K562 (cell line): ENCODE measurements at regions not wholly inside any gene's neighbourhood (a gene's known extent, or its start where the extent isn't known, plus 50 kb on each side); places are given as distances from the start of the nearest gene placed in this dataset.

Source experiments
- ATAC-seq: fragments of 200-7000 bp; cut with Tn5 transposase; 3 replicates; pipeline ENCODE4 v1.9.1; 2020; ENCODE audit warnings: moderate library complexity
- BruUV-seq: library from RNA; stranded (reverse); fragments of 400-500 nt; replicated peaks from 2 replicates; lab custom pipeline; 2021; lab: Mats Ljungman, UMichigan
- CTCF ChIA-PET: fragments of 300-600 bp; formaldehyde crosslinking; extraction: SDS; loops from one replicate; lab custom pipeline; 2021; ENCODE audit warnings: low intra/inter-chr PET ratio; lab: Yijun Ruan, JAX
- POLR2A ChIA-PET: fragments of 300-600, 350-650 bp; sonication (Branson Sonifier 250); formaldehyde crosslinking; extraction: SDS; loops from one replicate; lab custom pipeline; 2021; ENCODE audit warnings: antibody characterized with exemption, inconsistent platforms; lab: Yijun Ruan, JAX
- DNase-seq, 4 experiments: peaks; one replicate each; pipeline versions ENCODE4 v3.0.0 to v3.0.0-alpha.2; 2011 to 2018; ENCODE audit warnings: low spot score in 3 of 4, mixed read lengths in 3 of 4; ENCODE audit errors: extremely low read depth in 1 of 4
- FAIRE-seq: peaks from 2 replicates; lab custom pipeline; 2011; peaks lifted over from hg19 to GRCh38; lab: Jason Lieb, UNC
- H2AFZ ChIP-seq: 2 replicates; pipeline ENCODE4 v1.6.0; 2011; ENCODE audit warnings: low read depth, low read length, control low read depth, inconsistent platforms
- H3K27ac ChIP-seq: fragments of 200-600 bp; 3 replicates; pipeline ENCODE4 v1.8.0; 2011; ENCODE audit warnings: low read depth, mild to moderate bottlenecking, control low read depth, inconsistent platforms, low read length, moderate library complexity, mixed read lengths; ENCODE audit errors: extremely low read depth
- H3K27me3 ChIP-seq, 2 experiments: fragments of 300-600 bp in 1 of 2; 2 replicates in 1 of 2; 3 replicates in 1 of 2; pipeline versions ENCODE4 v1.6.0 to v1.8.0; 2011; ENCODE audit warnings: inconsistent platforms in 2 of 2, low read length in 2 of 2, mild to moderate bottlenecking in 1 of 2, mixed read lengths in 1 of 2, moderate library complexity in 1 of 2; ENCODE audit not compliant: control insufficient read depth in 2 of 2, insufficient read depth in 2 of 2
- H3K36me3 ChIP-seq: fragments of 300-600 bp; 3 replicates; pipeline ENCODE4 v1.8.0; 2011; ENCODE audit warnings: mild to moderate bottlenecking, low read length, inconsistent platforms; ENCODE audit not compliant: control insufficient read depth, insufficient read depth
- H3K4me1 ChIP-seq, 2 experiments: fragments of 200-600 bp in 1 of 2; replicated peaks in 1 of 2; 2 replicates in 1 of 2; 3 replicates in 1 of 2; pipeline versions ENCODE4 v1.5.1 to v1.8.0; 2011; ENCODE audit warnings: inconsistent platforms in 2 of 2, low read length in 2 of 2, mild to moderate bottlenecking in 1 of 2, mixed read lengths in 1 of 2, moderate library complexity in 1 of 2; ENCODE audit not compliant: control insufficient read depth in 2 of 2, insufficient read depth in 2 of 2
- H3K4me2 ChIP-seq: 2 replicates; pipeline ENCODE4 v1.6.1; 2011; ENCODE audit warnings: low read length, control low read depth, inconsistent platforms, mixed read lengths; ENCODE audit not compliant: insufficient read depth
- H3K4me3 ChIP-seq: fragments of 200-600 bp; sonication (generic), shearing (Covaris generic); 2 replicates; pipeline ENCODE4 v1.5.1; 2016; ENCODE audit warnings: control low read depth, inconsistent platforms
- H3K79me2 ChIP-seq: fragments of 200-600 bp; 3 replicates; pipeline ENCODE4 v1.8.0; 2011; ENCODE audit warnings: low read length, inconsistent platforms; ENCODE audit not compliant: control insufficient read depth, insufficient read depth
- H3K9ac ChIP-seq, 2 experiments: 2 replicates each; pipeline versions ENCODE4 v1.6.0 to v1.6.1; 2011; ENCODE audit warnings: low read depth in 2 of 2, low read length in 2 of 2, control low read depth in 1 of 2, inconsistent platforms in 1 of 2, mild to moderate bottlenecking in 1 of 2, mixed read lengths in 1 of 2; ENCODE audit not compliant: insufficient read depth in 1 of 2
- H3K9me1 ChIP-seq: one replicate; pipeline ENCODE4 v1.6.0; 2011; ENCODE audit warnings: inconsistent platforms, mild to moderate bottlenecking, low read length, moderate library complexity; ENCODE audit not compliant: control insufficient read depth, insufficient read depth
- H3K9me3 ChIP-seq: replicated peaks from 2 replicates; pipeline ENCODE4 v1.5.1; 2011; ENCODE audit warnings: low read depth, low read length, inconsistent platforms; ENCODE audit not compliant: control insufficient read depth, insufficient read depth
- H4K20me1 ChIP-seq: replicated peaks from 2 replicates; pipeline ENCODE4 v1.6.1; 2011; ENCODE audit warnings: low read length, inconsistent platforms, mixed read lengths; ENCODE audit not compliant: control insufficient read depth, insufficient read depth
- BRD4 ChIP-seq: fragments of 200-600 bp; sonication (generic); IDR thresholded peaks from 2 replicates; pipeline ENCODE4 v1.6.1; 2017; ENCODE audit warnings: inconsistent platforms
- DDX20 ChIP-seq: fragments of 450-650 bp; IDR thresholded peaks from 2 replicates; pipeline ENCODE4 v1.6.1; 2016; ENCODE audit warnings: missing genetic modification characterization, low read depth, mild to moderate bottlenecking, missing compliant biosample characterization, moderate library complexity
- FOXA3 ChIP-seq, 2 experiments: fragments of 450-650 bp in 1 of 2; sonication (generic) in 1 of 2; formaldehyde crosslinking; IDR thresholded peaks in 1 of 2; conservative IDR thresholded peaks in 1 of 2; 2 replicates each; pipeline versions ENCODE4 v1.4.0 to v1.8.0; 2020 to 2022; ENCODE audit warnings: mild to moderate bottlenecking in 2 of 2, missing genetic modification reagents in 1 of 2
- JUND ChIP-seq, 2 experiments: IDR thresholded peaks; 2 replicates in 1 of 2; 3 replicates in 1 of 2; pipeline ENCODE4 v1.6.1; 2011; ENCODE audit warnings: borderline replicate concordance in 2 of 2, low read depth in 2 of 2, low read length in 2 of 2, improper control_type of control experiment in 1 of 2, missing biosample characterization in 1 of 2, missing genetic modification characterization in 1 of 2, missing genetic modification reagents in 1 of 2
- NR4A1 ChIP-seq, 2 experiments: fragments of 250-450 bp in 1 of 2; fragments of 450-650 bp in 1 of 2; sonication (Bioruptor Pico) in 1 of 2; IDR thresholded peaks; 2 replicates each; pipeline versions ENCODE4 v1.4.0 to v1.6.1; 2016 to 2020; ENCODE audit warnings: mild to moderate bottlenecking in 2 of 2, missing compliant biosample characterization in 1 of 2, missing genetic modification characterization in 1 of 2, moderate library complexity in 1 of 2
- PURB ChIP-seq: sonication (generic); formaldehyde crosslinking; IDR thresholded peaks from 2 replicates; pipeline ENCODE4 v1.9.0; 2021; ENCODE audit warnings: low read depth, mild to moderate bottlenecking, missing genetic modification reagents
- SREBF2 ChIP-seq: sonication (generic); formaldehyde crosslinking; IDR thresholded peaks from 2 replicates; pipeline ENCODE4 v1.4.0; 2020; ENCODE audit warnings: mild to moderate bottlenecking, missing genetic modification reagents
- TARDBP ChIP-seq: fragments of 450-650 bp; IDR thresholded peaks from 2 replicates; pipeline ENCODE4 v1.6.1; 2016
- TEAD4 ChIP-seq, 2 experiments: sonication (generic) in 1 of 2; formaldehyde crosslinking in 1 of 2; IDR thresholded peaks; 2 replicates each; pipeline versions ENCODE4 v1.6.1 to v1.8.0; 2012 to 2022; ENCODE audit warnings: borderline replicate concordance in 1 of 2, inconsistent platforms in 1 of 2, low read length in 1 of 2, mild to moderate bottlenecking in 1 of 2, missing genetic modification reagents in 1 of 2
- ZNF175 ChIP-seq: fragments of 200-800 bp; sonication (Bioruptor generic); IDR thresholded peaks from 2 replicates; pipeline ENCODE4 v1.6.1; 2016; ENCODE audit warnings: low read depth, mild to moderate bottlenecking, missing genetic modification characterization, missing compliant biosample characterization
- WGBS: fragments of 100-300 bp; shearing (Covaris generic); methylation state at CpG from one replicate; pipeline ENCODE4 v1.1.6; 2016; ENCODE audit warnings: low coverage, mixed read lengths; ENCODE audit not compliant: insufficient coverage; ENCODE audit errors: missing lambda C conversion rate; 5-methylcytosine and 5-hydroxymethylcytosine counted together
- in situ Hi-C: fragments of 300-500 bp; cut with MboI; formaldehyde crosslinking; loops from 4 replicates; pipeline ENCODE4 v1.15.0; 2018; ENCODE audit warnings: inconsistent platforms, mixed read lengths
- intact Hi-C: fragments of 100-400 bp; cut with micrococcal nuclease; formaldehyde crosslinking; loops from 2 replicates; pipeline ENCODE4 v1.14.2; 2022
- TF ChIP-seq, protein P1 (sequence below): fragments of 450-650 bp; formaldehyde crosslinking; IDR thresholded peaks from 2 replicates; pipeline ENCODE4 v1.4.0; 2020; ENCODE audit warnings: mild to moderate bottlenecking, moderate library complexity

- in situ Hi-C loops, result no loop called here
Observed at GRCh38 chr18:77708826-77709506, 459.3 kb downstream of the GALR1 start.

More at GRCh38 chr18:77708826-77709506, 459.3 kb downstream of the GALR1 start:
- H3K9ac ChIP-seq, result no peak overlapping the region
- no peak overlapping the region for H2AFZ ChIP-seq
- CTCF ChIA-PET, result no interaction called here
- no peaks in the 10 kb centered on the region for H3K27me3 ChIP-seq
- no peaks in the 10 kb centered on the region for H3K79me2 ChIP-seq
- H3K9me3 ChIP-seq, result no peaks in the 10 kb centered on the region
- H4K20me1 ChIP-seq, result no peaks in the 10 kb centered on the region
- H3K4me3 ChIP-seq, result no peak overlapping the region
- no peak overlapping the region for H3K4me2 ChIP-seq
- no peak overlapping the region for H3K27ac ChIP-seq
- no peak for TF ChIP-seq PURB (CRISPR knock-in tag)
- no peak for TF ChIP-seq JUND (IDR thresholded peaks at IDR 0.05; ENCODE audit: borderline replicate concordance, low read depth, low read length)
- TF ChIP-seq JUND (tag; IDR thresholded peaks at IDR 0.05; ENCODE audit: borderline replicate concordance, low read depth, low read length), result no peak
- TF ChIP-seq, protein P1, sequence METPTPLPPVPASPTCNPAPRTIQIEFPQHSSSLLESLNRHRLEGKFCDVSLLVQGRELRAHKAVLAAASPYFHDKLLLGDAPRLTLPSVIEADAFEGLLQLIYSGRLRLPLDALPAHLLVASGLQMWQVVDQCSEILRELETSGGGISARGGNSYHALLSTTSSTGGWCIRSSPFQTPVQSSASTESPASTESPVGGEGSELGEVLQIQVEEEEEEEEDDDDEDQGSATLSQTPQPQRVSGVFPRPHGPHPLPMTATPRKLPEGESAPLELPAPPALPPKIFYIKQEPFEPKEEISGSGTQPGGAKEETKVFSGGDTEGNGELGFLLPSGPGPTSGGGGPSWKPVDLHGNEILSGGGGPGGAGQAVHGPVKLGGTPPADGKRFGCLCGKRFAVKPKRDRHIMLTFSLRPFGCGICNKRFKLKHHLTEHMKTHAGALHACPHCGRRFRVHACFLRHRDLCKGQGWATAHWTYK (CRISPR knock-in tag), result no peak
- no peak for TF ChIP-seq SREBF2 (CRISPR knock-in tag)
- TF ChIP-seq NR4A1 (CRISPR knock-in tag; IDR thresholded peaks at IDR 0.05), result no peak
- no peak for TF ChIP-seq NR4A1 (tag; IDR thresholded peaks at IDR 0.05)
- no peak for TF ChIP-seq TEAD4 (IDR thresholded peaks at IDR 0.05; ENCODE audit: low read length)
- TF ChIP-seq TEAD4 (CRISPR knock-in tag; IDR thresholded peaks at IDR 0.05; ENCODE audit: borderline replicate concordance), result no peak
- no peak for TF ChIP-seq DDX20 (tag)
- TF ChIP-seq FOXA3 (CRISPR knock-in tag; conservative IDR thresholded peaks at IDR 0.05 in 1 of 2, IDR thresholded peaks at IDR 0.05 in 1 of 2), result no peak
- no peak for TF ChIP-seq BRD4
- no peak for TF ChIP-seq TARDBP
- no peak for TF ChIP-seq ZNF175 (CRISPR knock-in tag)
- DNase-seq (no peak), FAIRE-seq (no peak), ATAC-seq (no peak)
- POLR2A ChIA-PET, result interaction anchor here (1.1 kb wide), 1 partner anchor 50 kb away, joined by 3 read pairs; no protein-coding TSS in a partner anchor
- H3K4me1 ChIP-seq, result no peaks in the 10 kb centered on the region
- H3K9me1 ChIP-seq, result no peaks in the 10 kb centered on the region
- intact Hi-C loops, result no loop called here
- no peaks in the 10 kb centered on the region for H3K36me3 ChIP-seq
- WGBS, result 0% methylated on average over 4 of the region's 4 CpGs
- no TSS peak for BruUV-seq
